SJSA1 (cell line): ENCODE measurements at regions not wholly inside any gene's neighbourhood (a gene's known extent, or its start where the extent isn't known, plus 50 kb on each side); places are given as distances from the start of the nearest gene placed in this dataset.
"Not testable (repeated sequence)": the region's sequence is repeated elsewhere in the genome, so short reads cannot be mapped to it uniquely, and the experiment has no call there.

ENCODE experiments used
- DNase-seq, 2 experiments: peaks; one replicate each; pipeline ENCODE4 v3.0.0-alpha.2; 2015 to 2020; ENCODE audit warnings: low spot score in 2 of 2, low read depth in 1 of 2
- H3K27ac ChIP-seq: fragments of 250-450 bp; sonication (Bioruptor Pico); 2 replicates; pipeline ENCODE4 v1.5.1; 2020; ENCODE audit warnings: mild to moderate bottlenecking, moderate library complexity
- H3K27me3 ChIP-seq: fragments of 250-450 bp; sonication (Bioruptor Pico); replicated peaks from 2 replicates; pipeline ENCODE4 v1.5.1; 2020; ENCODE audit warnings: mild to moderate bottlenecking, moderate library complexity
- H3K36me3 ChIP-seq: fragments of 250-450 bp; sonication (Bioruptor Pico); 2 replicates; pipeline ENCODE4 v1.5.1; 2020; ENCODE audit warnings: mild to moderate bottlenecking
- H3K4me1 ChIP-seq: fragments of 250-450 bp; sonication (Bioruptor Pico); replicated peaks from 2 replicates; pipeline ENCODE4 v1.6.1; 2021; ENCODE audit warnings: mild to moderate bottlenecking
- H3K4me3 ChIP-seq: fragments of 250-450 bp; sonication (Bioruptor Pico); 2 replicates; pipeline ENCODE4 v1.5.1; 2020; ENCODE audit warnings: mild to moderate bottlenecking
- H3K9me3 ChIP-seq: fragments of 250-450 bp; sonication (Bioruptor Pico); replicated peaks from 2 replicates; pipeline ENCODE4 v1.5.1; 2020; ENCODE audit warnings: mild to moderate bottlenecking

DNA sequence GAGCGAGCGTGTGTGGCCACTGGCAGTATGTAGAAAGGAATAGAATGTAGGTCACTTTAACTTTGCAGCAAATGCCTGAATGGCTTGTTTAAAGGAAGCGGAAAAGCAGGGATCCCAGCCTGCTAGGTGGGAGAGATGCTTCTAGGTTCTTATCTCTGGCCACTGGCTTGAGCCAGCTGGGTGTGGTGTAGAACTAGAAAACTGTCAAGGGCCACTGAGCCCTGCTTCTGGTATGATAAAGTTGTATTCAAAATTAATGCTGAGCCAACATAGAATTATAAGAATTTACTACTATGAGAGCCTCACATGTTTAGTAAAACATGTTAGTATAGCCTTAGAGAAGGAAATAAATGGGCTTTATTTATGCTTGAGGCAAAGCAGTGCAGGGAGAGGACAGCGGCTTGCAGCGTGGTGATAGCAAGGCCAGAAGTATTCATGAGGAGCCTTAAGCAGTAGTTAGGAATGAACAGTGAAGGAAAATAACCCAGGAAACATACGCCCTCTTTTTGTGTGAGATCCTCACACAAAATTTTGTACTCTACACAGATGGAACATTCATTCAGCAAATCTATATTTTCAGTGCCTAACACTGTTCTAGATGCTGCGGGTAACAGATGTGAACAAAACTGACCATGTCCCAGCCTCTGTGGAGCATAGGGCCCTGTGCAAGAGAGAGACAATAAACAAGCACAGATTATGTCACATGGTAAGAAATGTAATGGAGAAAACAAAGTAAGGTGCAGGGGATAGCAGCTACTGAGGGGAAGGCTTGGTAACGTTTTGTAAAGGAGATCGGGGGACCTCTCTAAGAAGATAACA, 863.2 kb downstream of the DIAPH3 start:
- no peaks in the 10 kb centered on the region for H3K4me1 ChIP-seq
- no peak overlapping the region for H3K4me3 ChIP-seq
- no peaks in the 10 kb centered on the region for H3K27me3 ChIP-seq
- H3K9me3 ChIP-seq, result no peaks in the 10 kb centered on the region
- no peaks in the 10 kb centered on the region for H3K36me3 ChIP-seq
- no peak overlapping the region for H3K27ac ChIP-seq
- no peak for DNase-seq

DNA sequence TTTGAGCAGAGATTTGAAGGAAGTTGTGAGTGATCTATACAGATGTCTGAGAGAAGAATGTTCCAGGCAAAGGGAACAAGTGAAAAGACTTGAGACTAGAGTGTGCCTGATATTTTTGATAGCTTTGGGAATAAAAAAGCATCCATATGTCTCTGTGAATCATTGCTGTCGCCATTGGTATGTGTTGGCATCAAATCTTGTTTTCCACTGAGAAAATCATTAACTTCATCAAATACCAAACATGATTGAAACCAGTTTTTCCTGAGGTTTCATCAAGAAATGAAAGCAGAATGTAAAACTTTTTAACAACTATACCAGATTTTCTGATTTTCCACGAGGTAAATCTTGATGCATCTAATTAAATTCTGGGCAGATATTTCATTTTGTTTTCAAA, 862.6 kb downstream of the DIAPH3 start:
- Histone ChIP-seq H3K9me3 (no peaks in the 10 kb centered on the region), H3K36me3 (no peaks in the 10 kb centered on the region), H3K4me1 (no peaks in the 10 kb centered on the region), H3K4me3 (no peak overlapping the region), H3K27ac (no peak overlapping the region), H3K27me3 (no peaks in the 10 kb centered on the region)
- no peak for DNase-seq

DNA sequence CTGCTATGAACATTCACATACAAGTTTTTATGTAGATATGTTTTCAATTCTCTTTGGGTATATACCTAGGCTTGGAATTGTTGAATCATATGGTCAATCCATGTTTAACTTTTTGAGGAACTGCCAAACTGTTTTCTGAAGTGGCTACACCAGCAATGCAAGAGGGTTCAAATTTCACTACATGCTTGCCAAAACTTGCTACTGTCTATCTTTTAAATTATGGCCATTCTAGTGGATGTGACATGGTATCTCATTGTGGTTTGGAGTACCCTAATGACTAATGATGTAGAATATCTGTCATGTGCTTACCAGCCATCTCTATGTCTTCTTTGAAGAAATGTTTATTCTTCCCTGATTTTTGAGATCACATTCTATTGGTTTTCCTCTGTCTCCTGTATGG, 860.3 kb downstream of the DIAPH3 start:
- Histone ChIP-seq H3K27me3 (no peaks in the 10 kb centered on the region), H3K4me1 (no peaks in the 10 kb centered on the region), H3K36me3 (no peaks in the 10 kb centered on the region), H3K4me3 (no peak overlapping the region), H3K27ac (no peak overlapping the region), H3K9me3 (no peaks in the 10 kb centered on the region)
- DNase-seq, result no peak

DNA sequence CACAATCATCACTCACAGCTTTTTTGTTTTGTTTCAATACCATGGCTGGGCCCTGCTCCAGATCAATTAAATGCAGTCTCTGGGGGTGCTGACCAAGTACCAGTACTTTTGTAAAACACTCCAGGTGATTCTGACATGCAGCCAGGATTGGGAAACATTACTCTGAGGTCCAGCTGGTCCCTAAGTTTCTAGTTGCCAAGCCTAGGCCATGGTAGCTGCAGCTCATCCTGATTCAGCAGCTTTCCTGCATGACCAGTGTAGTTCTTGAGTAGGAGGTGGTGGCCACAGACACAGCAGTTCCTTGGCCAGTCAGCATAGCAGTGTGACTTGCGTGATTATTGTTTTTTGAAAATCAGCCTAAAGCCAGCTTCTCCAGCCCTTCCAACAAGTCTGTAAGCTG, 859.1 kb downstream of the DIAPH3 start:
- no peak overlapping the region for H3K27ac ChIP-seq
- H3K4me1 ChIP-seq, result no peaks in the 10 kb centered on the region
- no peak overlapping the region for H3K4me3 ChIP-seq
- H3K9me3 ChIP-seq, result no peaks in the 10 kb centered on the region
- no peaks in the 10 kb centered on the region for H3K36me3 ChIP-seq
- no peaks in the 10 kb centered on the region for H3K27me3 ChIP-seq
- DNase-seq, result no peak

DNA sequence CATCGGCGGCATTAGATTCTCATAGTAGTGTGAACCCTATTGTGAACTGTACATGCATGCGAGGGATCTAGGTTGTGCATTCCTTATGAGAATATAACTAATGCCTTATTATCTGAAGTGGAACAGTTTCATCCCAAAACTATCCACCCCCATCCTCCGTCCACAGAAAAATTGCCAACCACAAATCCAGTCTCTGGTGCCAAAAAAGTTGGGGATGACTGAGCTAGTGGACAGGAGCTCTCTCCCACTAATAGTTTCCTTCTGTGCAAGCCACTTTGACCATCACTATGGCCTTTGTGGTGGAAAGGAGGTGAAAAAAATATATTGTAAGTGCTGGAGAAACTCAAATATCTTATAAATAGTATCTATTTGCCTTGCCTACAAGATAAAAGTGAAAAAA, 857.8 kb downstream of the DIAPH3 start:
- no peaks in the 10 kb centered on the region for H3K27me3 ChIP-seq
- H3K4me1 ChIP-seq, result no peaks in the 10 kb centered on the region
- no peaks in the 10 kb centered on the region for H3K9me3 ChIP-seq
- DNase-seq, result no peak
- H3K36me3 ChIP-seq, result no peaks in the 10 kb centered on the region
- H3K27ac ChIP-seq, result no peak overlapping the region
- H3K4me3 ChIP-seq, result no peak overlapping the region

DNA sequence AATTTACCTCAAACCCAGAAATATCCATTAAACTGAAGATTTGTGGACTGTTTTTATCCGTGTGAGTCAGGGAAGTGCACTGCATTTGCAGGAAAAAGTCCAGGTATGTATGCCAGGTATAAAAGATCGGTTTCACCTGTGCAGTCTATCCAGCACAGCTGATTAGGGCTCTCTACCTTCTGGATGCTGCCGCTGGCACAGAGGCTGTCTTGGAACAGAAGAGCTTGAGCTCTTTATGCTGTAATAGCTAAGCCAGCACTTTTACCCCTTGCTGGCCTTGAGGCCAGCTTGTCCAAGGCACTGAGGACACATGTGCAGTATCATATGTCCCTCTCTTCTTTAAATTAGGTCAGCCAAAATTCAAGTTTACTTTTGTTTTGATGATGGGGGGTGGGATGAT, 851.0 kb downstream of the DIAPH3 start:
- no peaks in the 10 kb centered on the region for H3K27me3 ChIP-seq
- H3K4me1 ChIP-seq, result no peaks in the 10 kb centered on the region
- no peaks in the 10 kb centered on the region for H3K36me3 ChIP-seq
- no peak for DNase-seq
- no peak overlapping the region for H3K27ac ChIP-seq
- no peak overlapping the region for H3K4me3 ChIP-seq
- H3K9me3 ChIP-seq, result no peaks in the 10 kb centered on the region

DNA sequence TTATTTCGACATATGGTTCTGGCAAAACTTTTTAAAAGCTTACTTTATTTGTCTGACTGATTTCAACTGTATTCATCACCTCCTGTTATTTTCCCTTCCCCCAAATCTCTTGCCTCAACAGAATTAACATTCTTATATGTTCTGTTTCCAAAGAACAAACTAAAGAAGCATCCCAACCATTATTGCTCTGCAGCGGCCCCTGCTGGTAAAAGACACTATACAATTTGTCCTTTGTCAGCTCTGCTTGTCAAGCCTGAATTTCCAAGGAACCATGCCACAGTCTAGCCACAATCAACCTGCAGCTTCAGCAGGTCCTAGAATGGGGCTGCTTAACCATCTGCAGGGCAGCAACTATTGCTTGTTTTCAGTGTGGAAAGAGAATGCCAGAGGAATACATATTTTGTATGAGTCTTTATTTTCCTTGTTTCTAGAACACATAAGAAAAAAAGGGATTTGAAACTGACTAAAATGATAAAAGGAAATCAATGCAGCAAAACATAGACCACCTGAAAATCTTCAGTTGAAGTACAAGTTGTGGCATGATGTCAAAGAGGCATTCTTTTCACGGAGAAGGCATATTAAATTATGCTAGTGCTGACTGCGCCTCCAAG, 845.3 kb downstream of the DIAPH3 start:
- H3K36me3 ChIP-seq, result no peaks in the 10 kb centered on the region
- no peak overlapping the region for H3K4me3 ChIP-seq
- H3K27me3 ChIP-seq, result no peaks in the 10 kb centered on the region
- no peak overlapping the region for H3K27ac ChIP-seq
- DNase-seq, result peak; percentile 46 to 62
- no peaks in the 10 kb centered on the region for H3K9me3 ChIP-seq
- H3K4me1 ChIP-seq, result no peaks in the 10 kb centered on the region

DNA sequence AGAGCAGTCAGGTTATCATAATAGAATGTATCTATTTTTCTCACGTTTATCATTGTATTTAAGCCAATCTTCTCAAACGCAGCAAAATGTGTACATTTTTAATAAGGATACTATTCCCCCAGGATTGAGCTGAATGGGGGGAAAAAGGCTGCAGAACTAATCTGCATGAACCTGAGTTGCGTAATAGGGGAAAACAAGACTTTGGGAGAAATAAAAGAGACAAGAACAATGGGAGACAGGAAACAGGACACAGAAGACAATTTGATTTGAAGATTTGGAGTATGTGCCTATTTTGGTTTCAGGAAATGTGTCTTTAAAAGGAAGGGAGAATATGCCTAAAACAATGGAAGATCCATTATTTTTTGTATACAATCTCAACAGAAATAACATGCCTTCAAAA, 844.5 kb downstream of the DIAPH3 start:
- no peak overlapping the region for H3K27ac ChIP-seq
- H3K36me3 ChIP-seq, result no peaks in the 10 kb centered on the region
- no peak for DNase-seq
- H3K27me3 ChIP-seq, result no peaks in the 10 kb centered on the region
- no peaks in the 10 kb centered on the region for H3K9me3 ChIP-seq
- H3K4me1 ChIP-seq, result no peaks in the 10 kb centered on the region
- H3K4me3 ChIP-seq, result no peak overlapping the region

DNA sequence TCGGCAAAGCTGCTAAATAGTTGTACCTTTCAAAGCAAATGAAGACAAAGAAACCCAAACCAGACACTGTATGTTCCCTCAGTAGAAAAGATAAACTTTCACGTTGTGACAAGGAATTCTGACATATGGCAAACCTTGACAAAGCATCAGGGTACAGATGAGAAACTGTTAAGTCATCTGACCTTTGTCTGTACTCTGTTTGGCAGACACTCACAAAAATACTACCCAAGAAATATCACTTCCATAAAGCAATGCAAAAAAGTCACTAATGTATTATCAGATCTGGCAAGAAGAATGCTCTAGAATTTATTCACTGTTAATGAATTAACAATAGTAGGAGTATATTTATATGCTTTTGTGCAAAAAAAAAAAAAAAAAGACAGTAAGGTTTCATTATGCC, 843.7 kb downstream of the DIAPH3 start:
- DNase-seq, result no peak
- H3K27ac ChIP-seq, result no peak overlapping the region
- H3K36me3 ChIP-seq, result no peaks in the 10 kb centered on the region

DNA sequence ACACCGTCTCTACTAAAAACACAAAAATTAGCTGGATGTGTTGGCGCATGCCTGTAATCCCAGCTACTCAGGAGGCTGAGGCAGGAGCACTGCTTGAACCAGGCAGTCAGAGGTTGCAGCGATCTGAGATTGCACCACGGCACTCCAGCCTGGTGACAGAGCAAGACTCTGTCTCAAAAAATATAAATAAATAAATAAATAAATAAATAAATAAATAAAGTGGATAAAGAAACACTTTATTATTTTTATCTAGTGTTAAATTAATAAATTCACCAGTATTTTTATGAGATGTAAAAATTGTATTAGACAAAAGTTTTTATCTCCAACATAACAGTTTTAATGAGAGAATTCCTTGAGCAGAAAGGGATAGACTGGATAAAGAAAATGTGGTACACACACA, 839.3 kb downstream of the DIAPH3 start:
- not testable (repeated sequence) for H3K4me3 ChIP-seq, H3K36me3 ChIP-seq, H3K9me3 ChIP-seq, H3K4me1 ChIP-seq, H3K27me3 ChIP-seq, DNase-seq, H3K27ac ChIP-seq

More for the DNA sequence above, 843.7 kb downstream of the DIAPH3 start:
- Histone ChIP-seq H3K4me1 (no peaks in the 10 kb centered on the region), H3K27me3 (no peaks in the 10 kb centered on the region), H3K4me3 (no peak overlapping the region), H3K9me3 (no peaks in the 10 kb centered on the region)

DNA sequence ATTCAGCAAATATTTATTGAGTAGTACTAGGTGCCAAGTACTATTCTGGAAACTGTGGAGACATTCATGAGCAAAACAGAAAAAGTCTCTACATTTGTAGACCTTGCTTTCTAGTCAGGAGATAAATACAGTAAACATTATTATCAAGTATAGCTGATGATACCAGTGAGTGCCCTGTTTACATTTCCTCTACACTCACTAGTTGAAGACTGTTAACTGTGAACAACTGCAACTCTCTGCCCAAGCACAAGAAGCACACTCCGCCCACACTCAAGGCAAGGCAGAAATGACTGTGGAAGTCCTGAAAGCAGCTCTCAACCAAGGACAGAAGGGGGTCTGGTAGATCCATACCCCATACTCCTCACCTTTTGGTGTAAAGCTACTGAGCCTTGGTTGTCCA, 837.0 kb downstream of the DIAPH3 start:
- H3K27me3 ChIP-seq, result no peaks in the 10 kb centered on the region
- no peaks in the 10 kb centered on the region for H3K4me1 ChIP-seq
- H3K36me3 ChIP-seq, result no peaks in the 10 kb centered on the region
- no peaks in the 10 kb centered on the region for H3K9me3 ChIP-seq
- DNase-seq, result no peak
- no peak overlapping the region for H3K4me3 ChIP-seq
- H3K27ac ChIP-seq, result no peak overlapping the region

DNA sequence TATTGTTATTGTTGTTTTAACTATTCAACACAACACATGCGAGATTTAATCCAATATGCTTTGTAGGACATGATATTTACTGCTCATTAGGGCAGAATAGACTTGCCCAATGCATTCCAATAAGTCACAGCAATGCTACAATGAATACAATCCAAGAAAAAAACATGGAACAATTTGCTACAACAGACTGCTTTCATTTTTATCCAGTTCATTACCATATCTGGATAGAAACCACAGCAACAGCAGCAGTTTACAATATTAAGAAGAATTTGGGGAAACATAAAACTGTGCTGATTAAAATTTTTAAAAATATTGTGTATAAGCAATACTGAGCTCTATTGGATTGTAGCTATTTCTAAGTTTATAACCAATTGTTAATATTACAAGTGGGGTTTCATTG, 833.0 kb downstream of the DIAPH3 start:
- no peaks in the 10 kb centered on the region for H3K36me3 ChIP-seq
- no peak overlapping the region for H3K27ac ChIP-seq
- no peaks in the 10 kb centered on the region for H3K27me3 ChIP-seq
- H3K4me3 ChIP-seq, result no peak overlapping the region
- no peak for DNase-seq
- no peaks in the 10 kb centered on the region for H3K4me1 ChIP-seq
- H3K9me3 ChIP-seq, result no peaks in the 10 kb centered on the region

DNA sequence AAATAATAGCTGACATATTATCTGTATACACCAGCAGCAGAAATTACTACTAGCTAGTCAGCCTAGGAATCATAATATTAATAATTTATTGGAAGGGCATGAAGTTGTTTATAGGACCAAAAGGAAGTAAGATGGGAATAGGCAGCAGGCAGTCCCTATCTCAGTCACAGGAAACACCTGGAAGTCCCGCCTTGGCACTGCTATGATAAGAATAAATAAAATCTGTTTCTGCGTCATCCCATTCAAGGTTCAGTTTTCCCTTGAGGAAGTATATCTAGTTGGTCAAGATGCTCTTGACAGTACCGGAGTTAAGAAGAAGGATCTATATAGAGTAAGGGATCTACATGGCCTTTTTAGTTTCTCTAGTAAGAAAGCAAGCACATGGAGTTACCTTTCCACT, 830.8 kb downstream of the DIAPH3 start:
- no peak overlapping the region for H3K27ac ChIP-seq
- DNase-seq, result no peak
- no peaks in the 10 kb centered on the region for H3K4me1 ChIP-seq
- no peaks in the 10 kb centered on the region for H3K9me3 ChIP-seq
- no peak overlapping the region for H3K4me3 ChIP-seq
- H3K36me3 ChIP-seq, result no peaks in the 10 kb centered on the region
- no peaks in the 10 kb centered on the region for H3K27me3 ChIP-seq

DNA sequence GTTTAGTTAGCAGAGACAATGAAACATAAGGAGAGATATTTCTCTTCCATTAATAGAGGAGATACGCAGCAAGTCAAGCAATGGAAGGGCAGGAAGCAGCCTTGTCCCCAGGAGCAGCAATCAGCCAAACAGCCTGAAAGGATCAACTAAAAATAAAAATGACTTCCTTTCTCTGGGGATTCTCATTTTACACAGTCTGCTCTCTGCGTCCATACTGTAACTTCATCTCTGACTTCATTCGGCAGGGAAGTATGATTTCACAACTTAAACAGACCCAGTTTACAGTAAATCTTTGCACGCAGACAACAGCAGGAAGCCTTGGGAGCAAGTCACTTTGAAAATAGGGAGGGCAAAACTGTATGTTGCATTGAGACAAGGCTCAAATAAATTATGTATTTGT, 826.7 kb downstream of the DIAPH3 start:
- no peak overlapping the region for H3K27ac ChIP-seq
- H3K36me3 ChIP-seq, result no peaks in the 10 kb centered on the region
- no peak overlapping the region for H3K4me3 ChIP-seq
- no peaks in the 10 kb centered on the region for H3K9me3 ChIP-seq
- H3K27me3 ChIP-seq, result no peaks in the 10 kb centered on the region
- H3K4me1 ChIP-seq, result no peaks in the 10 kb centered on the region
- no peak for DNase-seq

DNA sequence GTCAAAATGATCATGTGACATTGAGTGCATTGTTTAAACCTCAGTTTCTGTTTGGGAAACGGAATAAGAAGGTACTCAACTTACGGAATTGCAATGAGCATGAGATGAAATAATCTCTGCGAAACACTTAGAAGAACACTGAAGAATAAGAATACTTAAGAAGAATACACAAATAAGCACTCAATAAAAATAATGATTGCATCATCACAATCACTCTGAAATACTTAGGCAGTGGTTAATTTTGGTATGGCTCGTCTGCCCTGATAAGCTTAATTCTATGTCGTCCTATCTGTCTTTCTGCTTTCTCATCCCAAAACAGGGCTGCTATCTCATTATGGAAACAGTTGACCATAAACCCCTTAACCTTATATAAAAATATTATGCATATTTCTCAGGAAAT, 823.6 kb downstream of the DIAPH3 start:
- no peak overlapping the region for H3K27ac ChIP-seq
- no peak for DNase-seq
- no peaks in the 10 kb centered on the region for H3K4me1 ChIP-seq
- no peak overlapping the region for H3K4me3 ChIP-seq
- H3K36me3 ChIP-seq, result no peaks in the 10 kb centered on the region
- no peaks in the 10 kb centered on the region for H3K27me3 ChIP-seq
- no peaks in the 10 kb centered on the region for H3K9me3 ChIP-seq
